ENCODE measurements at regions not wholly inside any gene's neighbourhood (a gene's known extent, or its start where the extent isn't known, plus 50 kb on each side); places are given as distances from the start of the nearest gene placed in this dataset.
A peak's percentile ranks its signal among the peaks of the same experiment; 100 is the strongest.
"Not testable (repeated sequence)": the region's sequence is repeated elsewhere in the genome, so short reads cannot be mapped to it uniquely, and the experiment has no call there.

- DNase-seq = no peak
Observed at GRCh38 chr12:7591531-7591930, 74.2 kb downstream of the APOBEC1 start.

GRCh38 chr12:7590085-7590484 lies 75.6 kb downstream of the APOBEC1 start:
- DNase-seq = not testable (repeated sequence)

- DNase-seq = peak; percentile 61
Observed at GRCh38 chr12:7588742-7589329, 76.9 kb downstream of the APOBEC1 start.

- DNase-seq = not testable (repeated sequence)
Observed at GRCh38 chr12:7584137-7584536, 80.6 kb upstream of the CD163 start.

- no peak for DNase-seq
Observed at GRCh38 chr12:7583471-7583870, 79.9 kb upstream of the CD163 start.

GRCh38 chr12:7582796-7583195 lies 79.2 kb upstream of the CD163 start:
- DNase-seq = no peak

- no peak for DNase-seq
Observed at GRCh38 chr12:7581625-7582024, 78.0 kb upstream of the CD163 start.

GRCh38 chr12:7581046-7581445 lies 77.5 kb upstream of the CD163 start:
- DNase-seq = no peak

- no peak for DNase-seq
Observed at GRCh38 chr12:7571257-7571656, 67.7 kb upstream of the CD163 start.

- DNase-seq = no peak
Observed at GRCh38 chr12:7557227-7557626, 53.6 kb upstream of the CD163 start.

GRCh38 chr12:7555752-7556151 lies 52.2 kb upstream of the CD163 start:
- DNase-seq = no peak

- not testable (repeated sequence) for DNase-seq
Observed at GRCh38 chr12:7554831-7555230, 51.3 kb upstream of the CD163 start.

All from CD4-positive, alpha-beta T cell treated with Interleukin-10 for 1 hour (primary cell).